Skeletal muscle cell (primary cell): ENCODE measurements at regions not wholly inside any gene's neighbourhood (a gene's known extent, or its start where the extent isn't known, plus 50 kb on each side); places are given as distances from the start of the nearest gene placed in this dataset.
A peak's percentile ranks its signal among the peaks of the same experiment; 100 is the strongest.

Experiments used
- DNase-seq: peaks from one replicate; pipeline ENCODE4 v3.0.0-alpha.2; 2010; ENCODE audit warnings: low read depth
- H3K4me3 ChIP-seq: 2 replicates; pipeline ENCODE4 v1.5.1; 2011; ENCODE audit warnings: low read depth, mild to moderate bottlenecking, control low read depth, low read length, moderate library complexity

- H3K4me3 ChIP-seq: no peak overlapping the region
- no peak for DNase-seq
These were observed 796.4 kb upstream of the CDH2 start for GRCh38 chr18:28973324-28973723.

DNA sequence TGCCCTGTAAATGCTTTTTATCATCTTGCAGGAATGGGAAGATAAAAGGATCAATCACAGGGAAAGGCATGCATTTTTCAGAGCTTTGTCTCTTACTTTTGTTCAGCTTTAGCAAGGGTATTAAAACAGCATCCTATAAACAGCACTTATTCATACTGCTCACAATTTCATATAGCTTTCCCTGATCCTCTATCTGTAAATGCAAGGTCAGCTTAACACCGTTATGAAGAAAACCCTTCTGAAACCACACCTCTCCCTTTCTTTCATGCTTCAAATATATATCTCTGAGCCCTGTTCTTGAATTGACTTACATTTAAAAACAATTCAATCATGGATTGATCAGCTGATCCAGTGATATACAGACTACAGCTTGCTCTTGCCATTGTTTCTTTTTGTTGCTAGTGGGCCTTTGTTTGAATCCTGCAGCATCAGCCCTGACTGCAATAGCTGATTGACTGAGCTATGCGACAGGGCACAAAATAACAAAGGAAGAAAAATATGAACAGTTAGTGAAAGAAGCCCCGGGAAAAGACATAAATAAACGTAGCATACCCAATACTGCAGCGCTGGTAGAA is 795.5 kb upstream of the CDH2 start:
- H3K4me3 ChIP-seq: no peak overlapping the region
- no peak for DNase-seq

GRCh38 chr18:28963481-28963880 is 786.6 kb upstream of the CDH2 start:
- no peak overlapping the region for H3K4me3 ChIP-seq
- DNase-seq: peak; percentile 33

DNA sequence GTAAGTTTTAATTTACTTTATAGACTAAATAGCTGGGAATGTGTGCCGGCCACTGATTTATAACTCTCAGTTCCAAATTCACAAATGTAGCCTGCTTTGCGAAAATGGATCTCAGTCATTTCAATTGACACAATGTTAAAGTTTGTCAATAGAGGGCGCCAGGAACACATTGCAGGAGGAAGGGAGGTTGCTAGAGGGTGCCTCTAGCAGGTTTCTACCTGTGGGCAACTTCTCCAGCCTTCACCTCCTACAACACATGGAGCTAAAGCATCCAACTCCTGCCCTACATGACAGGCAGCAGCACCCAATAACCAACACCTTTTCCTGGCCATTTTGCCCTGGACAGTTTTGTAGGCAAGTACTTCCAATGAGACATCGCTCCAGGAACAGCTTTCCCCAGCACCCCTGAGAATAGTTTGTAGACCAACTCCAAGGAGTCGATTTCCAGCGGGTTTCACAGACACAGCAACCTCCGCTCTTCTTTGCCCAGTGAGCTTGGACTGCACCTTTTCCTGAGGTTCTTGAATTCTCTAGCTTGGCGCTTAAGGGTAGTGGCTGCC is 784.8 kb upstream of the CDH2 start:
- DNase-seq: no peak
- no peak overlapping the region for H3K4me3 ChIP-seq

- DNase-seq: peak; percentile 5
- no peak overlapping the region for H3K4me3 ChIP-seq
These were observed 783.2 kb upstream of the CDH2 start for GRCh38 chr18:28960146-28960545.

- no peak for DNase-seq
- H3K4me3 ChIP-seq: no peak overlapping the region
These were observed 775.4 kb upstream of the CDH2 start for GRCh38 chr18:28952339-28952738.

GRCh38 chr18:28947900-28948299 is 771.0 kb upstream of the CDH2 start:
- DNase-seq: no peak

DNA sequence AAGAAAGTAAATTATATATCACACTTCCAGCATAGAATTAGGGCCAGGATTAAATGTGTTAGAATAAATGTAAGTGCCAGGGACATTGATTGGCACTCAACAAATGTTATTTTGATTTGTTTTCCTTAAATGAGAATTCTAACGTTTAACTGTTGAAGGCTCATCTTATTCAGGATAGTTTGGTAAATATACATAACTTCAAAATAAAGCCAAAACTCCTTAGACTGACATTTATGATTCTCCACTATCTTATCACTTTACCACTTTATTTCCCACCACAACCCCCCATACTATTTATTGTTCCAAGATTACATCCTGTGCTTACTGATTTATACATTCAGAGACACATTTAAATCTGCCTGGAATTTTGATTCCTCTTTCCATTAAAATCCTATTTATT is 769.5 kb upstream of the CDH2 start:
- H3K4me3 ChIP-seq: no peak overlapping the region
- no peak for DNase-seq

More at GRCh38 chr18:28947900-28948299, 771.0 kb upstream of the CDH2 start:
- H3K4me3 ChIP-seq: no peak overlapping the region

DNA sequence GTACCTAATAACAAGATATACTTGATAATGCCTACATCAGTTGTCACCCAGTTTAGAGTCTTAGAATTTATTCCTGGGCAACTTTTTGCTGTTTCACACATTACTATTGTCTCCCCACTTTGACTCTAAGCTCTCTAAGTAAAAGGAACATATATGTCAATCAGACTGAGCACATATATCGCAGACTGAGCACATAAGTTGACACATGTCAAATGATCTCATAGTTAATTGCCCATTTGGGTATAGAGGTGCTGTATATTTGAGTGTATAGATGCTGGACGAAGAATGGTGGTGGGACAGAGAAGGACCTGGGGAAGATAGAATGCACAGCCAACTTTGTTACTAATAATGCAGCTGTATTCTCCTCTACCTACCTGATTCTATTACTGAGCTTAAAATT is 746.0 kb upstream of the CDH2 start:
- no peak overlapping the region for H3K4me3 ChIP-seq

GRCh38 chr18:28916456-28916855 is 739.5 kb upstream of the CDH2 start:
- H3K4me3 ChIP-seq: no peak overlapping the region
- DNase-seq: no peak

More for the DNA sequence above, 746.0 kb upstream of the CDH2 start:
- no peak for DNase-seq

DNA sequence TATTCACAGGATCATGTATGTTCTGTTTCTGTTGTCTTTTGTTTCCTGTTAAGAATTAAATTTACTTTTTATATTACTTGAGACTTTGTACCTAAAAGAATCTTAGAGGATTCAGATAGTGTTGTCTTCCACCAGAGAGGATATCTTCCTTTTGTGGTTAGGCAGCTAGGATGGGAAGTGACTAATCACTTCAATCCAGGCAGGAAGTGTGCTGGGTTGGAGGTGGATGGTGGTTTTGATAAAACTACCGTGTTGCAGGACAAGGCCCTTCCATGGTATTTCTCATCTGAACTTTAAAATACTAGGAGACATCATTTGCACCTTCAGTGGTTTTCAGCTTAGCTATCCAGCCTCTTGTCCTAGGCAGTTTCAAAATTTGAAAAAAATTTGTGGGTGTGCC is 728.6 kb upstream of the CDH2 start:
- peak; percentile 12 for DNase-seq
- H3K4me3 ChIP-seq: no peak overlapping the region

- no peak for DNase-seq
These were observed 727.9 kb upstream of the CDH2 start for GRCh38 chr18:28904789-28905364.

DNA sequence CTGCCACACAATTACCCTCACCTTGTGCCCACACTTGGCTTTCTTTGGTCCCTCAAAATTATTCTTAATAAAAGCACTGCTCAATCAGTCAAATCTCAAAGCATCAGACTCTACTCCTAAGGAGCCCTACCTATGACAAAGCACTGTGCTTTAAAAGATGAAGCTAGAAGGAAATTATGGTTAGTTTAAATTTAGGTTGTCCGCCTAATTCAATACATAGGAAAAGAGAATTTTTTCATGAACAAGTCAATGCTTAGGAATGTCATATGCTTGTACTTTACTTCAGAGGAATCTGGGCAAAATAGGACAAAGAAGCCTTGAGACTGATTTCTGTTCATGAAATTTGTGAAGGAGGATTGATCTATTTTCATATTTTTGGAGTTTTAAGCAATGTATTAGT is 726.4 kb upstream of the CDH2 start:
- H3K4me3 ChIP-seq: no peak overlapping the region
- no peak for DNase-seq

More at GRCh38 chr18:28904789-28905364, 727.9 kb upstream of the CDH2 start:
- no peak overlapping the region for H3K4me3 ChIP-seq

DNA sequence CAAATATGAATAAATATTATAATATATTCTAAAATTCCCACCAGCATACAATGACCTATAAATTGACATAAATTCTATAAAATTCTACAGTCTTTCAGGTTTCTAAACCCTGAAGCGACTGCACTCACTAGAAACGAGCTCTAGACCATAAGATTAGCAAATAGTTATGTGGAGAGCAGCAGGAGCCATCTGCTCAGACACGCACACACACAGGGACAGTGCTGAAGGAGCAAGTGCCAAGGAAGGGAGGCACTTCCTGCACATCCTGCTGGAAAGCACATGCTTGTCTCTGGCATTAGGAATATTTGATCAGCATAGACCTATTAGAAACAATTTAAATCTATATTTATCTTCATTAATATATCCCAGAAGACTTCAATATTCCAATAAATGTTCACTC is 713.9 kb upstream of the CDH2 start:
- no peak for DNase-seq
- H3K4me3 ChIP-seq: no peak overlapping the region

DNA sequence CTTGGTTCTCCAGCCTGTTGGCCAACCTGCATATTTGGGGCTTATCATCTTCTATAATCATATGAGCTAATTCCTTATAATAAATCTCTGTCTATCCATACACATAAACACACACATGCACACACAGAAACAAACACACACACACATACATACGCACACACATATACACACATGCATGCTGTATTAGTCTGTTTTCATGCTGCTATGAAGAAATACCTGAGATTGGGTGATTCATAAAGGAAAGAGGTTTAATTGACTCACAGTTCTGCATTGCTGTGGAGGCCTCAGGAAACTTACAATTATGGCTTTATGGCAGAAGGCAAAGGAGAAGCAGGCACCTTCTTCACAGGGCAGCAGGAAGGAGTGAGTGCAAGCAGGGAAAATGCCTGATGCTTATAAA is 707.4 kb upstream of the CDH2 start:
- no peak for DNase-seq

GRCh38 chr18:28880856-28881255 is 703.9 kb upstream of the CDH2 start:
- DNase-seq: no peak
- no peak overlapping the region for H3K4me3 ChIP-seq

More for the DNA sequence above, 707.4 kb upstream of the CDH2 start:
- H3K4me3 ChIP-seq: no peak overlapping the region

DNA sequence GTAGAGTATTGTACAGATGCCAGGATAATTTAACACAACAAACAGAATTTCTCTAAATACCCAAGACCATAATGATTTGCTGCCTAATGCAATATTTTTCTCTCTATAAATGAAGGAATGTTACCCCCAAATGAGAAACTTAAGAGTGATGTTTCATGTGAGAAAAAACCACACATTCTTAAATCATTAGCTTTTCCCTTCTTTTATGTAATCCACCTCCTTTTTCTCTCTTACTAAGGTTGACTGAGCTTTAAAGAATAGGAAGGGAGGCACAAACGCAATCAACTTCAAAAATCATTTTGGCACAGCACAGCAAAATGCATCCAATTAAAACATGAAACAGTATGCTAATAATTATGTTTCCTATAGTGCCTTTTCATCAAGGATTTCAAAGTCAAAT is 698.1 kb upstream of the CDH2 start:
- no peak overlapping the region for H3K4me3 ChIP-seq
- no peak for DNase-seq

GRCh38 chr18:28863396-28863795 is 686.5 kb upstream of the CDH2 start:
- DNase-seq: no peak
- H3K4me3 ChIP-seq: no peak overlapping the region

GRCh38 chr18:28858248-28858647 is 681.3 kb upstream of the CDH2 start:
- DNase-seq: no peak
- no peak overlapping the region for H3K4me3 ChIP-seq

DNA sequence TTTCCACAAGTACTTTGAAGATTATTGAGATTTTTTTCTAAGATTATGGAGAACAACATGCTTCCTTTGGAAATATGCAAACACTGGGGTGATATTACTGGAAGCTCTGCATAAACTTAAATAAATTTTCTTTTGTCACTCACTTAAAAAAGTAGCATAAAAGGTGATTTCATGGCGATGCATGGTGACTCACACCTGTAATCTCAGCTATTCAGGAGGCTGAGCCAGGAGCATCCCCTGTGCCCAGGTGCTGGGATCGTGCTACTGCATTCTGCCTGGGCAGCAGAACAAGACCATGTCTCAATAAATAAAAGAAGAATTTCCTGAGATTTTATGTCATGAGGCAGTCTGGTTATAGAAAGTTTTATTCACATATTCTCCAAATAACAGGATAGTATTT is 679.1 kb upstream of the CDH2 start:
- DNase-seq: no peak
- H3K4me3 ChIP-seq: no peak overlapping the region

- peak; percentile 60 for DNase-seq
- no peak overlapping the region for H3K4me3 ChIP-seq
These were observed 678.6 kb upstream of the CDH2 start for GRCh38 chr18:28855524-28855923.
